ENCODE measurements at regions not wholly inside any gene's neighbourhood (a gene's known extent, or its start where the extent isn't known, plus 50 kb on each side); places are given as distances from the start of the nearest gene placed in this dataset.

DNA sequence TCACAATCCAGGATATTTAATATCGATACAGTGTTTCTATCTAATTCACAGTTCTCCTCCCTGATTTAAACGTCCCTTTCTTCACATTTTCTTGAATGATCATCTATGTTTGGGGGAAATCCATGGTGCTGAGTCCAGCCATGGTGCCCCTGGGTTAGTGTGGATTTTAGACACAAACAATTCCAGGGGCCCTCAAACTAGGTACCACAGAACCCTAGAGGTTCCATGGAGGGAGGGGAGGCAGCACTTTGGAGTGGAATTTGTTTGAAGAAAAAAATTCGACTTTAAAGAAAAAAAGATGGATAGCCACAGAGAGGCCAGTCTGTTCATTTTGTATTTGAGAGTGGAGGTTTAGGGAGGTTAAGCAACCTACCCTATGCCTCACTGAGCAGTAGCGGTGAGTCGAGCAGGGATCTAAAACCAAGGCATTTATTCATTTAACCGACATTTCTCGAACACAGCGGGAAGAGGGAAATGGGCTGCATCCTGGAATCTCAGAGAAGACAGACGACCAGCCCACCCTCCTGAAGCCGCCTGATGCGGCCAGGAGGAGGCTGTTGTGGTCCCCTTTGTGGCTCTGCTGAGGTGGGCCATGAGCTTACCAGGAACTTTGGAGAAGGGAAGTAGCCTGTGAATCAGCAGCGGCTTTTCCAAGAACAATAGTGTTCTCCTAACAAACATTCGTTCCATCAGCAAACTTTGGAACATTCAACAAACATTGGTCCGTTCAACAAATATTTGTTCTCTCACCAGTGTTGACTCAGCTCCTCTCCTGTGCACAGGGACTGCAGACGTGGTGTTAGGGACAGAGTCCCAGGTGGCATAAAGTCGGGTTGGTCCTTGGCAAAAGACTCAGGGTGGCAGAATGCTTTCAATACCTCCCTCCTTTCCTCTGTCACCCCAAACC, 103.5 kb upstream of the ZBTB40 start:
- H3K4me3 ChIP-seq (ENCODE audit: low read depth, low read length) = no peak overlapping the region
- DNase-seq (ENCODE audit: low read depth) = no peak
- TF ChIP-seq, protein P1, sequence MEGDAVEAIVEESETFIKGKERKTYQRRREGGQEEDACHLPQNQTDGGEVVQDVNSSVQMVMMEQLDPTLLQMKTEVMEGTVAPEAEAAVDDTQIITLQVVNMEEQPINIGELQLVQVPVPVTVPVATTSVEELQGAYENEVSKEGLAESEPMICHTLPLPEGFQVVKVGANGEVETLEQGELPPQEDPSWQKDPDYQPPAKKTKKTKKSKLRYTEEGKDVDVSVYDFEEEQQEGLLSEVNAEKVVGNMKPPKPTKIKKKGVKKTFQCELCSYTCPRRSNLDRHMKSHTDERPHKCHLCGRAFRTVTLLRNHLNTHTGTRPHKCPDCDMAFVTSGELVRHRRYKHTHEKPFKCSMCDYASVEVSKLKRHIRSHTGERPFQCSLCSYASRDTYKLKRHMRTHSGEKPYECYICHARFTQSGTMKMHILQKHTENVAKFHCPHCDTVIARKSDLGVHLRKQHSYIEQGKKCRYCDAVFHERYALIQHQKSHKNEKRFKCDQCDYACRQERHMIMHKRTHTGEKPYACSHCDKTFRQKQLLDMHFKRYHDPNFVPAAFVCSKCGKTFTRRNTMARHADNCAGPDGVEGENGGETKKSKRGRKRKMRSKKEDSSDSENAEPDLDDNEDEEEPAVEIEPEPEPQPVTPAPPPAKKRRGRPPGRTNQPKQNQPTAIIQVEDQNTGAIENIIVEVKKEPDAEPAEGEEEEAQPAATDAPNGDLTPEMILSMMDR (IDR thresholded peaks at IDR 0.05; ENCODE audit: insufficient read depth, low read length) = no peak

DNA sequence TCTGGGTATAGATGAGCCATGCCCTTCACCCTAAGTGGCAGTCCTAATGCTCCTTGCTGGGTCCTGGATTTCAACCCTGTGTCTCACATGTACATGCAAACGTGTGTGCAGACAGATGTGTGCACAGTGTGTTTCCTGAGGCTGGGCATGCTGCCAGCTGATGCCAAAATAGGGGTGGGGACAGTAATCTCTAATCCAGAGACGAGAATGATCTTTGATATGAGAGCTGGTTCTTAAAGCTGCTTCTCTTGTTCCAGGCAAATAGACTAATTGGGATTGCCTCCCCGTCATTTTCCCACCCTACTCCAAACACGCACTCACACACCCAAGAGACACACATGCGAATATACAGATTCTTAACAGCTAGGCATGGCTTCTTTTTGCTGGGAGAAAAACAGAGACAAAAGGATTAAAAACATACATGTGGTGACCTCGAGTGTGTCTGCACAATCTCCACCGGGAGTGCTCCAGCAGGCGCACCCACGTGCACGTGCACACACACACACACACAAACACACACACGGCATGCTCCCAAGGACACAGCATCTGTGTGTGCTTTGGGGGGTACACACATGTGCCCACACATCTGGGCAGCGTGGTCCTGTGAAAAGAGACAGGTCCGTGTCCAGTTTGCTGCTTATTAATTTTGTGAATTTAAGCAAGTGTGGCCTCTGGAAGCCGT, 102.1 kb upstream of the ZBTB40 start:
- no peak overlapping the region for H3K4me3 ChIP-seq (ENCODE audit: low read depth, low read length)
- TF ChIP-seq, protein P1 (IDR thresholded peaks at IDR 0.05; ENCODE audit: insufficient read depth, low read length) = no peak
- DNase-seq (ENCODE audit: low read depth) = no peak

DNA sequence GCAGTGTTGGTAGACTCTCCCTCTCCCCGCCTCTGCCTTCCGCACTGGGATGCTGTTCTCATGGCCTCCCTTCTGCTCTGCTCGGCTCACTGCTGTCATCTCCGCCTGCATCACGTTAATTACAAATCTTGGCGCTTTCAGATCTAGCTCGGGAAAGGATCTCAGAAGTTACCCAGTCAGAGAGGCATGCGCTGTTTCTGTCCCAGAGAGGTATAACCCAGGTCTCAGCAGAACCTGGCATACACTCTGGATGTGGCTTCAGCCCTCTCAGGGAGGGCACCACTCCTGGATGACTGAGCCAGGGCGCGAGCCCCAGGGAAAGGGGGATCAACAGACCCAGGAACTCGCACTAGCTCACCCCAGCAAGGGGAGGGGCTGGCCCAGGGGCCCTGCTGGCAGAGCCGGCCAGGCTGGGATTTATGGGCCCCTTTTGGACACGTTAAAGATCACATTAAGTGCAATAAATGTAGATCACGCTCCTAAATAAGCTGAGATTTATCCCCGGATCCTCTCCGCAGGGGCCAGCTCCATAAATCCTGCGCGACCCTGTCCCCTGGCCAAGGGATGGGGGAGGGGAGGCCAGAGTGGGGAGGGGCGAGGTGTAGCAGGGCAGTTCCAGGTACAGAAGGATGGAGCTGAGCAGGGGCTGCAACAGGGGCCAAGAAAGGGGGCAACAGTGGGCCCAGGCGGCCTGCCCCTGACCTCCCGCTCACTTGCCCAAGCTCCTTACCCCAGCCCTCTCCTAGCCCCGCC, 101.3 kb upstream of the ZBTB40 start:
- TF ChIP-seq, protein P1 (IDR thresholded peaks at IDR 0.05; ENCODE audit: insufficient read depth, low read length) = no peak
- no peak overlapping the region for H3K4me3 ChIP-seq (ENCODE audit: low read depth, low read length)

DNA sequence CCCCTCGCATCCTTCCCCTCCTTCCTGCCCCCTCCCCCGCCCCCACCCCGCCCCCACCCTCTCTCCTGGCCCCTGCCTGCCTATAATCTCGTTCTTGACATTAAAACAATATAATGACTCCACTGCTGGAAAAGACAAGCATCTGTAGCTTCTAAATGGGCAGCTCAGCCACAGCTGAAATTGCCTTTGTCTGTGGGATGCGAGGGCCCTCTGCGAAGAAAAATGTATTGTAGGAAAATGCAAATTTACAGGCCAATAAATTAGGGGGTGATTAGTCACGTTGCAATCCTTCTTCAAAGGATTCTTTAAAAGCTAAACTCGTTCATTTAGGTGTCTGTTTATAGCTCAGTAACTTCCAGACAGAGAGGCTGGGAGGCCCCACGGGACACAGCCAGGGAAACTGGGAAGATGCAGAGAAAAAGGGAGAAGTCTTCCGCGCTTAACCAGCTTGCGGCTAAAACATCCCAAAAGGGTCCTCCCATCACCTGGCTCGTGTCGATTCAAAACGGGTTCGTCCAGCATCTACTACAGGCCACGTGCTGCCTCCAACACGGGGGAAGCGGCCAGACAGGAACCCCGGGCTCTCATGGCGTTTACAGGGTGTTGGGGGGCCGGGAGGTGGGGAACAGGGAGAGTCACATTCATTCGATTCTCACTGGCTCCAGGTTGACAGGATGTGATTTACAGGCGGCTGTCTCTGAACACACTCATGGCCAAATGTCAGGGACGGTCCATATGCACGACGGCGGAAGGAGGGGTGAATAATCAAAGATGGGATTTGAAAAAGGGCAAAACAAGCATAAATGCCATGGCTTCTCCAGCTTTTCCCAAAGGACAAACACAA, 100.5 kb upstream of the ZBTB40 start:
- H3K4me3 ChIP-seq (ENCODE audit: low read depth, low read length) = no peak overlapping the region
- TF ChIP-seq, protein P1 (IDR thresholded peaks at IDR 0.05; ENCODE audit: insufficient read depth, low read length) = no peak
- DNase-seq (ENCODE audit: low read depth) = no peak

More for the DNA sequence above, 101.3 kb upstream of the ZBTB40 start:
- no peak for DNase-seq (ENCODE audit: low read depth)

DNA sequence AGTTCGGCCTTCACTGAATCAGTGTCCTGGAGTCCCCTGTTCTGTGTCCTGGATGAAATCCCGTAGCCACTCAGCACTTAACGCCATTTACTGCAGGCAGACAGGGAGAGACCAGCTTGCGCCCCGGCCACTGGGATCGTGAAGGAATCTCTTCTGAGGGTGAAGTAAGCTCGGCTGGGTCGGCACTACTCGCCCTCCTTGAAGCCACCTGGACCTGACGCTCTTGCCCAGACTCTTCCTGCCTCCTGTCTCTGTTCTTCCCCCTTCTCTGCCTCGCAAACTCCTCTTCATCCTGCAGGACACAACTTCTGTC, 99.9 kb upstream of the ZBTB40 start:
- H3K4me3 ChIP-seq (ENCODE audit: low read depth, low read length) = no peak overlapping the region
- TF ChIP-seq, protein P1 (IDR thresholded peaks at IDR 0.05; ENCODE audit: insufficient read depth, low read length) = no peak
- DNase-seq (ENCODE audit: low read depth) = no peak

DNA sequence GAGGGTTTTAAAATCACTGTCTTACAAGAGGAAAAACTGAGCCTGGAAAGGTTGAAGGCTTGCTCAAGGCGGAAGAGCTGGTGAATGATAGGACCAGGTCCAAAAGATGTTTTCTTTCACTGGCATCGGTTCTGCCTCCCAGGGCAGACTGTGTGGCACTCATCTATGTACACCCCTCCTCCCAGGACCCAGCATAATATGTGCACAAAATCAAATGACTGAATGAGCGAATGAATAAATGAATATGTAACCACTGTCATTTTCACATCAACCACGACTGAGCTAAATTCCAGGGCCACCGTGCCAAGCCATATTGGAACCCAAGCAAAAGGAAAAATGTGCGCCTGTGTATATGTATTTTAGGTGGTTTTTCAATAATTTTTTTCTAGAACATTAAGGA, 99.3 kb upstream of the ZBTB40 start:
- TF ChIP-seq, protein P1 (IDR thresholded peaks at IDR 0.05; ENCODE audit: insufficient read depth, low read length) = no peak

More for the DNA sequence above, 99.3 kb upstream of the ZBTB40 start:
- no peak overlapping the region for H3K4me3 ChIP-seq (ENCODE audit: low read depth, low read length)
- DNase-seq (ENCODE audit: low read depth) = no peak

Measured in fibroblast of the aortic adventitia (primary cell).